ENCODE measurements at regions not wholly inside any gene's neighbourhood (a gene's known extent, or its start where the extent isn't known, plus 50 kb on each side); places are given as distances from the start of the nearest gene placed in this dataset.

- Histone ChIP-seq H3K9ac (no peak overlapping the region), H3K79me2 (ENCODE audit: insufficient read depth, low read depth) (no peaks in the 10 kb centered on the region), H3K27ac (no peak overlapping the region), H3K36me3 (ENCODE audit: insufficient read depth) (no peaks in the 10 kb centered on the region), H3K4me2 (no peak overlapping the region), H3K4me1 (ENCODE audit: low read depth, poor library complexity, severe bottlenecking) (no peaks in the 10 kb centered on the region), H2AFZ (ENCODE audit: low read depth) (no peak overlapping the region), H3K4me3 (IDR thresholded peaks at IDR 0.05; ENCODE audit: insufficient read depth, low read depth, low read length) (no peak overlapping the region), H4K20me1 (ENCODE audit: insufficient read depth) (no peaks in the 10 kb centered on the region), H3K27me3 (ENCODE audit: insufficient read depth, low read depth) (no peaks in the 10 kb centered on the region)
- no peak for TF ChIP-seq CTCF (conservative IDR thresholded peaks at IDR 0.05; ENCODE audit: low read depth, low read length)
These were observed 138.5 kb upstream of the GDF10 start for GRCh38 chr10:47161465-47161864.

GRCh38 chr10:47164126-47164799 is 135.7 kb upstream of the GDF10 start:
- Histone ChIP-seq H4K20me1 (ENCODE audit: insufficient read depth) (no peaks in the 10 kb centered on the region), H3K4me2 (no peak overlapping the region), H2AFZ (ENCODE audit: low read depth) (no peak overlapping the region), H3K79me2 (ENCODE audit: insufficient read depth, low read depth) (no peaks in the 10 kb centered on the region), H3K27me3 (ENCODE audit: insufficient read depth, low read depth) (no peaks in the 10 kb centered on the region), H3K27ac (no peak overlapping the region), H3K36me3 (ENCODE audit: insufficient read depth) (no peaks in the 10 kb centered on the region), H3K4me3 (IDR thresholded peaks at IDR 0.05; ENCODE audit: insufficient read depth, low read depth, low read length) (no peak overlapping the region), H3K4me1 (ENCODE audit: low read depth, poor library complexity, severe bottlenecking) (no peaks in the 10 kb centered on the region), H3K9ac (no peak overlapping the region)
- TF ChIP-seq CTCF (conservative IDR thresholded peaks at IDR 0.05; ENCODE audit: low read depth, low read length) = no peak

- no peak overlapping the region for H2AFZ ChIP-seq (ENCODE audit: low read depth)
- no peak overlapping the region for H3K4me2 ChIP-seq
- no peak for TF ChIP-seq CTCF (conservative IDR thresholded peaks at IDR 0.05; ENCODE audit: low read depth, low read length)
- no peaks in the 10 kb centered on the region for H3K36me3 ChIP-seq (ENCODE audit: insufficient read depth)
- H3K9ac ChIP-seq = no peak overlapping the region
- no peak overlapping the region for H3K4me3 ChIP-seq (IDR thresholded peaks at IDR 0.05; ENCODE audit: insufficient read depth, low read depth, low read length)
- no peaks in the 10 kb centered on the region for H3K79me2 ChIP-seq (ENCODE audit: insufficient read depth, low read depth)
- H4K20me1 ChIP-seq (ENCODE audit: insufficient read depth) = no peaks in the 10 kb centered on the region
- no peak overlapping the region for H3K27ac ChIP-seq
- no peaks in the 10 kb centered on the region for H3K27me3 ChIP-seq (ENCODE audit: insufficient read depth, low read depth)
- H3K4me1 ChIP-seq (ENCODE audit: low read depth, poor library complexity, severe bottlenecking) = no peaks in the 10 kb centered on the region
These were observed 135.2 kb upstream of the GDF10 start for GRCh38 chr10:47164800-47165128.

- Histone ChIP-seq H3K27me3 (ENCODE audit: insufficient read depth, low read depth) (no peaks in the 10 kb centered on the region), H3K36me3 (ENCODE audit: insufficient read depth) (no peaks in the 10 kb centered on the region), H3K4me2 (no peak overlapping the region), H3K27ac (no peak overlapping the region), H3K4me3 (IDR thresholded peaks at IDR 0.05; ENCODE audit: insufficient read depth, low read depth, low read length) (no peak overlapping the region), H4K20me1 (ENCODE audit: insufficient read depth) (no peaks in the 10 kb centered on the region), H3K79me2 (ENCODE audit: insufficient read depth, low read depth) (no peaks in the 10 kb centered on the region), H3K9ac (no peak overlapping the region), H2AFZ (ENCODE audit: low read depth) (no peak overlapping the region), H3K4me1 (ENCODE audit: low read depth, poor library complexity, severe bottlenecking) (no peaks in the 10 kb centered on the region)
- no peak for TF ChIP-seq CTCF (conservative IDR thresholded peaks at IDR 0.05; ENCODE audit: low read depth, low read length)
These were observed 134.8 kb upstream of the GDF10 start for GRCh38 chr10:47165168-47165710.
